ENCODE measurements at regions not wholly inside any gene's neighbourhood (a gene's known extent, or its start where the extent isn't known, plus 50 kb on each side); places are given as distances from the start of the nearest gene placed in this dataset.

DNA sequence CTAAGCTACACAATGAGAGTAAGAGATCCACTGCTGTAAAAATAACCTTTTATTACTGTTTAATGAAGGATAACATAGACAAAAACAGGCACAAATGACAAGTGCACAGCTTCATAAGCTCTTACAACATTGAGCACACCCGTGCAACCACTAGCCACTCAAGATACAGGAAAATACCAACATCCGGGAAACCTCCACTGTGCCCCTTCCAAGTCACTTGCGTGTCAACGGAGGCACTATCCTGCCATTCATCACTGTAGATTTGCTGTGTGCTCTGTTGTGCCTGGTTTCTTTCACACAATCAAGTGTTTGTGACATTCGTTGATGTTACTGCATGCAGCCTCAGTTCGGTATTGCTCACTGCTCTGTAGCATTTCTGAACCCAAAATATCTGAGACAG, 292.9 kb upstream of the MYT1L start:
- H3K4me3 ChIP-seq (ENCODE audit: low read length): no peak overlapping the region
- no peak for TF ChIP-seq ZNF274 (IDR thresholded peaks at IDR 0.05; ENCODE audit: low read depth, low read length)

DNA sequence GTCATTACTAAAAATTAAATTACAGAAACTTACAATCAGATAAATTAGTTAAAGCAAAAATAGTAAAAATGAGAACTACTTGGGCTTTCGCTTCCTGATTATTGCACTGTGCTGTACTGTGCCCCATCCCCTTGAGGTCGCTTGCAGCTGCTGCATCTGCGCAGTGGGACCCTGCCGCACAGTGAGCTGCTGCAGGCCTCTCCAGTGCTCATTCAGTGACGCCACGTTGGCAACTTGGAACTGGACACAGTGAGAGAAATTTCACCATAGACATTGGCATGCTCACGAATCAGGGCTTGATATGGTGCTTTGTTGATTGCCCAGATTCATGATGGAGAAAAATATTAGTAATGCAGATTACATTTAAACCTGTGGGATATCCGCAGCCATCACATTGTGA, 290.8 kb upstream of the MYT1L start:
- no peak for TF ChIP-seq ZNF274 (IDR thresholded peaks at IDR 0.05; ENCODE audit: low read depth, low read length)

DNA sequence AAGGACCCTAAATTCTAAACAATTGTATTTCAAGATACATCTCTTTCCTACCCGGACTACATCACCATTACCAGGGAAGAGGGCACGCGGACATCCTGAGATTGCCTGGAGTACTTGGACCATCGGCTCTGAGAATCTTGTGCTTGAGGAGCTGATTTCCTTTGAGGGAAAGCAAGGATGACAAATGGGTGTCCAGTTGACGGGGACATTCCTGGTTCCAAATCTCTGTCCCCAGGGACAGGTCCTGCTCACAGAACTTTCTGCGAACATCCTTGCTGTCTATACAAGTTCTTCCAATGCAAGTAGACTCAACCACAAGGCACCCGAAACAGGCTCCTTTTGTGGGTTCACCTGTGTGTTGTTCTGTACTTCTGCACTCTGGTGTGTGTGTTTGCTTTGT, 289.5 kb upstream of the MYT1L start:
- no peak for TF ChIP-seq ZNF274 (IDR thresholded peaks at IDR 0.05; ENCODE audit: low read depth, low read length)
- no peak overlapping the region for H3K4me3 ChIP-seq (ENCODE audit: low read length)

More for the DNA sequence above, 290.8 kb upstream of the MYT1L start:
- no peak overlapping the region for H3K4me3 ChIP-seq (ENCODE audit: low read length)

DNA sequence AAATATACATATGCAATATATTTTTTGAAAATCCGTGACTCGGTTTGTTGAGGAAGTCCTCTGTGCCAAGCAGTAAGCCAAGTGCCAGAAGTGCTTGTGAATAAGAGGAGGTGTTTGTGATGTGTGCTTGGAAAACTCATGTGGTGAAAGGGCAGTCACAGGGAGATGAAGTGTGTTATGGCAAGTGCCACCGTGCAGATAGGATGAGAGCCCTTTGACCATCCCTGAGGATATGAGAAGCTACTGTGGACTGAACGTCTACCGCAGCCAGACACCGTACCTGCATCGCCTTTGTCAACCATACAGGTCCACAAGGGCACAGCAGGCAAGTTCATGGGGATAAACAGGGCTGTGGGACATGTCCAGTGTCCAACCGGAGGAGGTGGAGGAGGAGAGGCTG, 288.9 kb upstream of the MYT1L start:
- TF ChIP-seq ZNF274 (IDR thresholded peaks at IDR 0.05; ENCODE audit: low read depth, low read length): no peak
- no peak overlapping the region for H3K4me3 ChIP-seq (ENCODE audit: low read length)

DNA sequence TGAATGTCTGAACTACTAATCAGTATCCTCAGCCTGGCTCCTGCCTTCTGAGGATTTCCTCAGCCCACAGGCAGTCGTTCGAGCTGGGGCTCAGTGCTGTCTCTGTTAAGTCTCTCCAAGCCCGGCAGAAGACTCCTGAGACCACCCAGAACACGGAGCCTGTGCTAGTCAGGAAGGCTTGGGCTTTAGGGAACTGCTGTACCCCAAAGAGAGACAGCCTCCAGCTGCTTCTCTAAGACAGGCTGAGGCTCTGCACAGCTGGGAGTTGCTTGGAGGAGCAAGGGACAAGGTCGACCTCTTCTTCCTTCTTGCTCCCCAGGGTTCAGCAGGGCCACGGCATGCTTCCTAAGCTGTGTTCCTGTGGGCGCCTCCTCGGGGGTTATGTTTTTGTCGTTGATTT, 283.4 kb upstream of the MYT1L start:
- H3K4me3 ChIP-seq (ENCODE audit: low read length): no peak overlapping the region
- TF ChIP-seq ZNF274 (IDR thresholded peaks at IDR 0.05; ENCODE audit: low read depth, low read length): no peak

DNA sequence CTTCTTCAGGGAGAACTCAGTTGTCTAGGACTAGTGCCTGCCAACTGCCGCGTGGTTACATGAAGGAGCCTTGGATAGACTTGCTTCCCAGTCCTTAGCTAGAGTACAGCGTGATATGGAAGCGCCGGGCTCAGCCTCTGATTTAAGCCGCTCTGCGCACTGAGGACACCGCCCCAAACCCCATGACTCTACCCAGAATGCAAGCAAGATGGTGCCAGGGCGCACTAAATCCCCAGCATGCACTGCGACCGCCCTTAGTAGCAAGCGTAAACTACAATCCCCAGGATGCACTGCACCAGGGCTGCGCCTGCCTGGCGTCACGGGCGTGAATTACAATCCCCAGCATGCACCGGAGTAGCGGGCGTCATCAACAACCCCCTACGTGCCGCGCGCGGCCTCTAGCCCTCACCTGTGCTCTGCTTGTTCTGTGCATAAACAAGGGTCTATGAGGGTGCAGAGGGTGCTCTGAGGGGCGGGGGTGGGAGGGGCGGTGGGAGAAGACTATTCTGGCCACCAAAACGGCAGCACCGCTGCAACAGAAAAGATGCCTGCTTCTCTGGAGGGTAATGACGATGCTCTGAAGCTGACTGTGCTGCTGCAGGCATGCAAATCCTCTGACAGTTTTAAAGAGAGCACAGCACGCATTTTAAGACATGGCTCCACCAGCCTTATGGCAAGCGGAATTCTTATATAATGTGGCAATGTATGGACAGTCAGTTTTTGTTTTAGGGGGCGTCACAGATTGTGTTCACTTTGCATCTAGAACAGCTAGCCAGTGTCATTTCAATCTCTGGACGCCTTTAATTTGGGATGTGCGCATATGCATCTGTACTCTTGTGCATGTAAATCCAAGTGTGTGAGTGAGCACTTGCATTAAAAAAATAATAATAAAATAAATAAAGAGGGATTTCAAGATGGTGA, 282.5 kb upstream of the MYT1L start:
- TF ChIP-seq ZNF274 (IDR thresholded peaks at IDR 0.05; ENCODE audit: low read depth, low read length): no peak
- H3K4me3 ChIP-seq (ENCODE audit: low read length): peak overlapping the region; percentile 32

DNA sequence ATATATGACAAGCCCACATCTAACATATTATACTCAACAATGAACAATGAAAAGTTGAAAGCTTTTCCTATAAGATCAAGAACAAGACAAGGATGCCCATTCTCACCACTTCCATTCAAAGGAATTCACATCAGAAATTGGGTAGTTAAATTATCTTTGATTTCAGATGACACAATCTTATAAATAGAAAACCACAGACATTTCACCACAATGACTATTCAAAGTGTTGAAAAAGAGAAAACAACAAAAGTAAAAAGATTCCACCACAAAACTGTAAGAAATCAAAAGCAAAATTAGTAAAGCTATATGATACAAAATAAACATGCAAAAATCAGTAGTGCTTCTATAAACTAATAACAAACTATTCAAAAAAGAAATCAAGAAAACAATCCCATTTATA, 279.7 kb upstream of the MYT1L start:
- no peak for TF ChIP-seq ZNF274 (IDR thresholded peaks at IDR 0.05; ENCODE audit: low read depth, low read length)
- H3K4me3 ChIP-seq (ENCODE audit: low read length): no peak overlapping the region

DNA sequence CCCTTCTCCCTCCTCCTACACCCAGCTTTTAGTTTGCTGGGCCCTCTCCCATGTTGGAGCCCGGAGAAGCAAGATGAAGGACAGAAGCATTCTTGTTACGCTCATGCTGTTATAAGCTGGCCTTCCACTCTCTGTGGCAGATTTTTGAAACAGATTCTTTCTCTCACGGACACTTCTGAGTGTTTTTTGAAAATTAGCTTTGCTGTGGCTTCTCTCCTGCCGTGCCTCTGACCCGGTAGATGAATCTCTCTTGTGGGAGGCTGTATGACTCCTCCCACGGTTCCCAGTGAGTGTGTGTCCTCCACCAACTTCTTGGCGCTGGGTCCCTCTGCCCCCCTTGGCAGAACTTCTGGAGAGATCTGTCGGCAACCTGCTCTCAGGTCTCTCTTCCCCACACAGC, 269.3 kb upstream of the MYT1L start:
- no peak for TF ChIP-seq ZNF274 (IDR thresholded peaks at IDR 0.05; ENCODE audit: low read depth, low read length)

DNA sequence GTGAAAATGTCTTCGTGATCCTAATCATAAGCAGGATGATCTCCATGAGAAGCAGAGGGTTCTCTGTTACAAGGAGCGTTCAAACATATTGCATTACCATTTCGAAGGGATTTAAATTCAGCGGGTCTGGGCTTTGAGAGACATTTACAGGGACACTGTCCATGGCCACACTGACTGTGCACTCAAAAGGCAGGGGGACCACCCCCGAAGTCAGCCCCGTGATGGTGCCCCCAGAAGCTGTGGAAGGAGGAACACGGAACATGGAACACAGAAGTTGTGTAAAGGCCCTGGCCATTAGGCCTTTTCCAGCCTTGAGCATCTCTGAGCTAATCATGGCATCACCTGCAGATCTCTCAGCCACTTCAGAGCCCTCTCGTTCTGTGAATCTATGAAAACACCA, 268.4 kb upstream of the MYT1L start:
- TF ChIP-seq ZNF274 (IDR thresholded peaks at IDR 0.05; ENCODE audit: low read depth, low read length): no peak
- H3K4me3 ChIP-seq (ENCODE audit: low read length): no peak overlapping the region

More for the DNA sequence above, 269.3 kb upstream of the MYT1L start:
- no peak overlapping the region for H3K4me3 ChIP-seq (ENCODE audit: low read length)

DNA sequence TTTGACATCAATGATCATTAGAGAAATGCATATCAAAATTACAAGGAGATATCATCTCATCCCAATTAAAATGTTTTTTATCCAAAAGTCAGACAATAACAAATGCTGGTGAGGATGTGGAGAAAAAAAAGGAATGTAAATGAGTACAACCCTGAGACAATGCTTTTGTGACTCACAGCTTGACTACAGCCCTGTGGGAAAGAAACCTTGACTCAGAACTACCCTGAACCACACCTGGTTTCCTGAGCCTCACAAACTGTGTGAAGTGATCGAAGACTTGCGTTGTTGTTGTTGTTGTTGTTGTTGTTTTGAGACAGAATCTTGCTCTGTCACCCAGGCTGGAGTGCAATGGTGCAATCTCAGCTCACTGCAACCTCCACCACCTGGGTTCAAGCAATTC, 266.6 kb upstream of the MYT1L start:
- no peak overlapping the region for H3K4me3 ChIP-seq (ENCODE audit: low read length)
- TF ChIP-seq ZNF274 (IDR thresholded peaks at IDR 0.05; ENCODE audit: low read depth, low read length): no peak

DNA sequence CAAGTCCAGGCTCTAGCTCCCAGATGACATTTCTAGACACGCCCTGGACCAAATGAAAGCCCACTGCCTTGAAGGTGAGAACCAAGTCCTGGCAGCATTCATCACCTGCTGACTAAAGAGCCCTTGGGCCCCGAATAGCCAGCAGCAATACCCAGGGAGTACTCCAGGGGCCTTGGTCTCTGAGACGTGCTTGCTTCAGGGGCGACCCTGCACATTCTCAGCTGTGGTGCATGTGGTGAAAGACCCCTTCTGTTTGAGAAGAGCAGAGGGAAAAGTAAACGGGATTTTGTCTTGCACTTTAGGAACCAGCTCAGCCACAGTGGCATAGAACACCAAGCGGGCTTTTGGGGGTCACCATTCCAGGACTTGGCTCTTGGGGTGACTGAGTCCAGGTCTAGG, 260.5 kb upstream of the MYT1L start:
- no peak for TF ChIP-seq ZNF274 (IDR thresholded peaks at IDR 0.05; ENCODE audit: low read depth, low read length)
- no peak overlapping the region for H3K4me3 ChIP-seq (ENCODE audit: low read length)

DNA sequence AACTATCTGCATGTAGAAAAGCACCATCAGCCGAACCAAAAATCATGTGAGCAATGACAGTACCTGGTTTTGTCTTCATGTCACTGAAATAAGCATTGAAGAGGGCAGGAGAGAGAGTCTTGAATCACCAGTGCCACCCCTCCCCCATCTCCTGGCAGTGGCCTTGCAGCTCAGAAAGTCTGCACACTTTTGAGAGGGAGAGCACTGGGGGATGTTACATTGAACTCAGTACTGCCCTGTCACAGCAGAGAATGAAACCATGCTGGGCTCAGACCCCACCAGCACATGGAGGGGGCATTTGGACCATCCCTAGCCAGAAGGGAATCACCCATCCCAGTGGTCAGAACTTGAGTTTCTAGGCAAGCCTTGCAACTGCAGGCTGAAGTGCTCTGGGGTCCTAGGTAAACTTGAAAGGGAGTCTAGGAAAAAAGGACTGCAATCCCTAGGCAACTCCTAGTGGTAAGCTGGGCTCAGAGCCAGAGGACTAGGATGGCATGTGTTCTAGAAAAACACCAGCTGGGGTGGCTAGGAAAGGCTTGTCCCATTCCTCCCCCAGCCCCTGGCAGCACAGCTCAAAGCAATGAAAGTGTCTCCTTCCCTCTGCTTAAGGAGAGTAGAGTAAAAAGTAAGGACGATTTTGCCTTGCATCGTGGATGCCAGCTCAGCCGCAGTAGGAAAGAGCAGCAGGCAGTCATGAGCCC, 259.9 kb upstream of the MYT1L start:
- TF ChIP-seq ZNF274 (IDR thresholded peaks at IDR 0.05; ENCODE audit: low read depth, low read length): no peak
- H3K4me3 ChIP-seq (ENCODE audit: low read length): no peak overlapping the region

DNA sequence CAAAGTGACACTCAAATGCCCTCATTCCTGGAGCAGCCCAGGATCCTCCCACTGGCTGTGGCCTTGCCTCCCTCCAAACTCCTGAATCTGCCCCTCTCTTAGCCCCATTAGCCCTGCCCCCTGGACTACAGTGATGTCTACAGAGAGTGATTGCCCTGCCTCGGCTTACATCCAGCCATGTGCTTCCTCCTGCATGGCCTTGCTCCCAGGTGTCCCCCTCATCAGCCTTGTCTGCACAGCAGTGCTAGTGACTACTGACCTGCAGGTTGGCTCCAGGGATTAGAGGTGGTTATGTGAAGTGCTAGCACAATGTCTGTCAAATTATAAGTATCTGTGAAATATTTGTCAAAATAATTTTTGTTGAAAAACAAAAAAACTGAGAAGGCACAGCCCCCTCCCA, 259.1 kb upstream of the MYT1L start:
- H3K4me3 ChIP-seq (ENCODE audit: low read length): no peak overlapping the region
- no peak for TF ChIP-seq ZNF274 (IDR thresholded peaks at IDR 0.05; ENCODE audit: low read depth, low read length)

DNA sequence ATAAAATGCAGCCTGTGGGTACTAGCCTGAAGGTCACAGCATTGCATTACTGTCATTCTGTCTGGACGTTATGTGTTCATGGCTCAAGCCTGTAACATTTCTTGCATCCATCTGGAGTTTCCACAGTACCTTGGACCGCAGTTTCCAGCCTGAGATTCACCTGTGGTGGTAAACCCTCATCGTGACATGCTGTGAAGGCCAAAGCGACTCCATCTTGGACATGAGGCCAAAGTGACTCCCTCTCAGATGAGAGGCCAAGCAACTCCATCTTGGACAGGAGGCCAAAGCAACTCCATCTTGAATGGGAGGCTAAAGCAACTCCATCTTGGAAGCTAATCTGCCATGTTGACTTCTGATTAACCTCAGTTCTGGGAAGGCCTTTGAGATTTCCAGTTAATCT, 257.7 kb upstream of the MYT1L start:
- TF ChIP-seq ZNF274 (IDR thresholded peaks at IDR 0.05; ENCODE audit: low read depth, low read length): no peak
- H3K4me3 ChIP-seq (ENCODE audit: low read length): no peak overlapping the region

DNA sequence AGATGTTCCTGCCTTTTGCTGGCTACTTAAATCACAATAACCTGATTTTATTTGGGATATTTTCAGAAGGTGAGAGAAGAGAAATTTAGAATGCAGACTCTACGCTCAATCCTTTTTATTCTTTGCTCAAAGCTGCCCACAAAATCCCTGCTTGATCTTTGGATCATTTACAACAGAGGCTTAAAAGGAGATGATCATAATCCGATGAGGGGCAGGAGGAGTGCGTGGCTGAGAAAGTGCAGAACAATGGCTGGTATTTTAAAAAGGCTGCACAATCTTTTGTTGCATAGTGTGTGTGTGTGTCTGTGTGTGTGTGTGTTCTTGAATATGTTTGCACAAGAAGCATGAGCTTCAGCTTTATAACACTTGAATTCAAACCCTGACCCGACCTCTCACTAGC, 256.3 kb upstream of the MYT1L start:
- TF ChIP-seq ZNF274 (IDR thresholded peaks at IDR 0.05; ENCODE audit: low read depth, low read length): no peak
- H3K4me3 ChIP-seq (ENCODE audit: low read length): no peak overlapping the region
